KMS-11 (cell line): ENCODE measurements at regions not wholly inside any gene's neighbourhood (a gene's known extent, or its start where the extent isn't known, plus 50 kb on each side); places are given as distances from the start of the nearest gene placed in this dataset.

Experiments
- H2AFZ ChIP-seq: fragments of 200-600 bp; sonication (generic); 2 replicates; pipeline ENCODE4 v1.6.1; 2016; ENCODE audit warnings: antibody characterized with exemption, mixed run types, low read depth
- H3K27ac ChIP-seq: fragments of 200-600 bp; sonication (generic); 2 replicates; pipeline ENCODE4 v1.6.1; 2016; ENCODE audit warnings: mild to moderate bottlenecking, mixed run types
- H3K27me3 ChIP-seq: fragments of 200-600 bp; sonication (generic); 2 replicates; pipeline ENCODE4 v1.6.1; 2017; ENCODE audit warnings: mild to moderate bottlenecking, low read depth, mixed run types, moderate library complexity; ENCODE audit not compliant: insufficient read depth
- H3K36me3 ChIP-seq: fragments of 200-600 bp; sonication (generic); 2 replicates; pipeline ENCODE4 v1.6.1; 2017; ENCODE audit warnings: mild to moderate bottlenecking, mixed run types; ENCODE audit not compliant: insufficient read depth
- H3K4me1 ChIP-seq: fragments of 200-600 bp; sonication (generic); 2 replicates; pipeline ENCODE4 v1.6.1; 2016; ENCODE audit warnings: mild to moderate bottlenecking, low read depth, mixed run types; ENCODE audit not compliant: poor library complexity, severe bottlenecking
- H3K4me2 ChIP-seq: fragments of 200-600 bp; sonication (generic); 2 replicates; pipeline ENCODE4 v1.7.0; 2016; ENCODE audit warnings: mild to moderate bottlenecking, mixed run types
- H3K4me3 ChIP-seq: fragments of 200-600 bp; sonication (generic); IDR thresholded peaks from 2 replicates; pipeline ENCODE4 v1.6.1; 2017; ENCODE audit warnings: low read depth, low read length, mixed read lengths; ENCODE audit not compliant: insufficient read depth
- H3K79me2 ChIP-seq: fragments of 200-600 bp; sonication (generic); 2 replicates; pipeline ENCODE4 v1.6.1; 2016; ENCODE audit warnings: low read depth, mixed run types; ENCODE audit not compliant: insufficient read depth
- H3K9ac ChIP-seq: fragments of 200-600 bp; sonication (generic); 2 replicates; pipeline ENCODE4 v1.6.1; 2016; ENCODE audit warnings: mild to moderate bottlenecking, mixed run types
- H4K20me1 ChIP-seq: fragments of 200-600 bp; sonication (generic); 2 replicates; pipeline ENCODE4 v1.6.1; 2016; ENCODE audit warnings: mild to moderate bottlenecking, mixed run types; ENCODE audit not compliant: insufficient read depth
- TF ChIP-seq, protein P1 (sequence below): fragments of 200-600 bp; sonication (generic); conservative IDR thresholded peaks from 2 replicates; pipeline ENCODE4 v1.6.1; 2017; ENCODE audit warnings: low read depth, mild to moderate bottlenecking, antibody characterized with exemption, low read length, moderate library complexity, mixed read lengths

DNA sequence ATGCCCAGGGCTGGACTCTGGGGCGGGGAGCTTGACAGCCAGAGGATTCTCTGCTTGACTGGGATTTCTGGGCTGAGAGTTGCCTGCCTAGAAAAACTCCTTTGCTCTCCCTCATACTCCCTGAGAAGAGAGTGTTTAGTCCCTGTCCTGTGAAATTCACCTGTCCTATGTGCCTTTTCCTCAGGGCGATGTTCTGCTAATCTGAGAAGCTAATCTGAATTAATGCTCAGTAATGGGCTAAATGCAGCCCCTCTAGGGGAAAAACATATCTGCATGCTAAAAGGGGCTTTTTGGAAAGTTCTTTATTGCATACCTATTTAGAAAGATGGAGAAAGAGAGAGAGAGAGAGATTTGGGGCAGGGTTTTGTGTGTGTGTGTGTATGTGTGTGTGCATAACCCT is 454.4 kb downstream of the GATA3 start:
- Histone ChIP-seq H3K36me3 (no peaks in the 10 kb centered on the region), H3K79me2 (no peaks in the 10 kb centered on the region), H3K4me3 (no peak overlapping the region), H3K4me2 (no peak overlapping the region), H3K4me1 (no peaks in the 10 kb centered on the region), H3K27me3 (no peaks in the 10 kb centered on the region), H2AFZ (no peak overlapping the region), H3K27ac (no peak overlapping the region), H3K9ac (no peak overlapping the region), H4K20me1 (no peaks in the 10 kb centered on the region)
- TF ChIP-seq, protein P1, sequence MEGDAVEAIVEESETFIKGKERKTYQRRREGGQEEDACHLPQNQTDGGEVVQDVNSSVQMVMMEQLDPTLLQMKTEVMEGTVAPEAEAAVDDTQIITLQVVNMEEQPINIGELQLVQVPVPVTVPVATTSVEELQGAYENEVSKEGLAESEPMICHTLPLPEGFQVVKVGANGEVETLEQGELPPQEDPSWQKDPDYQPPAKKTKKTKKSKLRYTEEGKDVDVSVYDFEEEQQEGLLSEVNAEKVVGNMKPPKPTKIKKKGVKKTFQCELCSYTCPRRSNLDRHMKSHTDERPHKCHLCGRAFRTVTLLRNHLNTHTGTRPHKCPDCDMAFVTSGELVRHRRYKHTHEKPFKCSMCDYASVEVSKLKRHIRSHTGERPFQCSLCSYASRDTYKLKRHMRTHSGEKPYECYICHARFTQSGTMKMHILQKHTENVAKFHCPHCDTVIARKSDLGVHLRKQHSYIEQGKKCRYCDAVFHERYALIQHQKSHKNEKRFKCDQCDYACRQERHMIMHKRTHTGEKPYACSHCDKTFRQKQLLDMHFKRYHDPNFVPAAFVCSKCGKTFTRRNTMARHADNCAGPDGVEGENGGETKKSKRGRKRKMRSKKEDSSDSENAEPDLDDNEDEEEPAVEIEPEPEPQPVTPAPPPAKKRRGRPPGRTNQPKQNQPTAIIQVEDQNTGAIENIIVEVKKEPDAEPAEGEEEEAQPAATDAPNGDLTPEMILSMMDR: no peak

DNA sequence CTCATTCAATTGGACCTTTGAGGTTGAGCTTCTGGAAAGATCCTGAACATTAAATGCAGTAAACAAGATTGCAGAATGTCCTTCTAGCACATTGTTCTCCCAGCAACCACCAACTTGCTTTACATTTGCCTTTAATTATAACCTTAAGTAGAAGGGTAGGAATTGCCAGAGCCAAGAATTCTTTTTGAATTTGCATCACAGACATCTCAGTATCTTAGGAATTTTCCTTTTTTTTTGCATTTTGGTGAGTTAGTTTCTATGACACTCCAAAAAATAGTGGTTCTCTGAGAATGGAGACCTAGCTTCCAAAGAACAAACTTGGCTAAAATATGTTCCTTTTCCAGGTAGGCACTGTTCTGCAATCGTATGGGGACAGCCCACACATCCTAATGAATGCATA is 456.0 kb downstream of the GATA3 start:
- Histone ChIP-seq H4K20me1 (no peaks in the 10 kb centered on the region), H3K79me2 (no peaks in the 10 kb centered on the region), H2AFZ (no peak overlapping the region), H3K4me3 (no peak overlapping the region), H3K27me3 (no peaks in the 10 kb centered on the region), H3K9ac (no peak overlapping the region), H3K4me2 (no peak overlapping the region), H3K27ac (no peak overlapping the region), H3K36me3 (no peaks in the 10 kb centered on the region), H3K4me1 (no peaks in the 10 kb centered on the region)
- TF ChIP-seq, protein P1: no peak

DNA sequence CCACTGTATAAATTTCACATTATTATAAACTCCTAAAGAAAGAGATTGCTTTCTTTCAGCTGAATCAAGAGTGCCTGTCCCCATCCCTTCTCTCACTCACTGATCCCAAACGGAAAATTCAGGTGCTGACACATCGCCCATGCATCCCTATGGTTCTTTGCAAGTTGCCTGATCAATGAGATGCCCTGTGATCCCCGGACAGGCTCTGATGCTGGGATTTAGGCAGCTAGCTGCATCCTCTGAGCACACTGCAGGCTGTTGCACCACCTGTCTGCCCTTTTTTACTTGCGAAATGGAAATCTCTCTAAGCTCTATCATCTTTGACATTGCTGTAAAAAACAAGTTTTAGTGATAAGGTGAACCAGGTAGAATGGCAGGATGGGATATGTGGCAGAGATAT is 456.5 kb downstream of the GATA3 start:
- no peak overlapping the region for H2AFZ ChIP-seq
- no peak overlapping the region for H3K4me3 ChIP-seq
- H3K36me3 ChIP-seq: no peaks in the 10 kb centered on the region
- no peaks in the 10 kb centered on the region for H4K20me1 ChIP-seq
- H3K4me2 ChIP-seq: no peak overlapping the region
- no peak overlapping the region for H3K27ac ChIP-seq
- no peak overlapping the region for H3K9ac ChIP-seq
- no peaks in the 10 kb centered on the region for H3K79me2 ChIP-seq
- TF ChIP-seq, protein P1: no peak
- no peaks in the 10 kb centered on the region for H3K4me1 ChIP-seq
- H3K27me3 ChIP-seq: no peaks in the 10 kb centered on the region

DNA sequence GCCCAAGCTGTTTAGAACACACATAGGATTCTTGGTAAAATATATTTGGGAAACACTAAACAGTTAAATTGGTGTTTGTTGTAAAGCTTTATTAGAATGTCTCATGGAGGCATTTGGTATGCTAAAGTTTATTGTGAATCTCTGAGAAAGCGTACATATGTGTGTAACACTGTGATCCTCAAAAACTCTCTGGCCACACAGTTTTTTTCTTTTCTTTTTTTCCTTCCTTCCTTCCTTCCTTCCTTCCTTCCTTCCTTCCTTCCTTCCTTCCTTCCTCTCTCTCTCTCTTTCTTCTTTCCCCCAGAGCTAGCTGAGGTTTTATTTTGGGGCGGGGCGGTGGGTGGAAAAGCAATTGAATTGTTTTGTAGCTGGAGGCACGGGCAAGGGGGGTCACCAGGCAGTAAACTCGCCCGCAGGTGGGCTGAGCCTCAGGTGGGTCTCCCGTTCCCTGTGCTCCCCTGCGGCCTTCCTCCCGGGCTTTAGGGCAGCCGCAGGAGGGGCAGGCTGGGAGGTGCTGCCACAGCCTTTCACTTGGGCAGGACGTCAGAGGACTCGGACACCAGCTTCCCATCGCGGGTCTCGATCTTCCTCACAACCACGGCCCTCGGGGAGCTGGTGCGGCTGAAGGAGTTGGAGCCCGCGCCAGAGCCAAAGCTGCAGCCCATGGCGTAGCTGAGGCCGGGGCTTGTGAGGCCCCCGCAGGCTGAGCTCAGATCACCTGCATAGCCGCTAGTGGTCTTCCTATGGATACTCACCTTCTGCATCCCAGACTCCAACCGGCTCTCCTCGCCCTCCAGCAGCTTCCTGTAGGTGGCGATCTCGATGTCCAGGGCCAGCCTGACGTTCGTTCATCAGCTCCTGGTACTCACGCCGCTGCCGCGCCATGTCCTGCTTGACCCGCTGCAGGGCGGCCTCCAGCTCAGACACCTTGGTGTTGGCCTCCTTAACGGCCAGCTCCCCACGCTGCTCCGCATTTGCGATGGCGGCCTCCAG is 459.0 kb downstream of the GATA3 start:
- H3K4me3 ChIP-seq: no peak overlapping the region
- no peaks in the 10 kb centered on the region for H3K27me3 ChIP-seq
- no peak overlapping the region for H2AFZ ChIP-seq
- H3K4me1 ChIP-seq: no peaks in the 10 kb centered on the region
- no peak overlapping the region for H3K4me2 ChIP-seq
- H3K79me2 ChIP-seq: no peaks in the 10 kb centered on the region
- H3K9ac ChIP-seq: no peak overlapping the region
- H3K36me3 ChIP-seq: no peaks in the 10 kb centered on the region
- H3K27ac ChIP-seq: no peak overlapping the region
- no peaks in the 10 kb centered on the region for H4K20me1 ChIP-seq
- TF ChIP-seq, protein P1: no peak
